MM.1S (cell line): ENCODE measurements at regions not wholly inside any gene's neighbourhood (a gene's known extent, or its start where the extent isn't known, plus 50 kb on each side); places are given as distances from the start of the nearest gene placed in this dataset.

Experiments used
- DNase-seq: peaks from one replicate; pipeline ENCODE4 v3.0.0-alpha.2; 2015
- H2AFZ ChIP-seq: fragments of 300-600 bp; sonication (generic); 2 replicates; pipeline ENCODE4 v1.6.0; 2016; ENCODE audit warnings: antibody characterized with exemption, low read length
- H3F3A ChIP-seq: fragments of 300-600 bp; sonication (generic); 2 replicates; pipeline ENCODE4 v1.6.1; 2016; ENCODE audit warnings: mild to moderate bottlenecking, antibody characterized with exemption, low read length, moderate library complexity, mixed read lengths; ENCODE audit not compliant: insufficient read depth
- H3K27ac ChIP-seq: fragments of 300-600 bp; sonication (generic); 2 replicates; pipeline ENCODE4 v1.5.1; 2016; ENCODE audit warnings: mild to moderate bottlenecking, low read length
- H3K27me3 ChIP-seq: fragments of 300-600 bp; sonication (generic); replicated peaks from 2 replicates; pipeline ENCODE4 v1.6.0; 2016; ENCODE audit warnings: low read length; ENCODE audit not compliant: insufficient read depth
- H3K36me3 ChIP-seq: fragments of 300-600 bp; sonication (generic); replicated peaks from 2 replicates; pipeline ENCODE4 v1.6.1; 2016; ENCODE audit warnings: mild to moderate bottlenecking, low read length, mixed read lengths; ENCODE audit not compliant: insufficient read depth
- H3K4me1 ChIP-seq: fragments of 300-600 bp; sonication (generic); 2 replicates; pipeline ENCODE4 v1.6.1; 2016; ENCODE audit warnings: low read length, mixed read lengths
- H3K4me2 ChIP-seq: fragments of 300-600 bp; sonication (generic); 2 replicates; pipeline ENCODE4 v1.6.0; 2016; ENCODE audit warnings: low read depth, low read length
- H3K4me3 ChIP-seq: fragments of 300-600 bp; sonication (generic); 2 replicates; pipeline ENCODE4 v1.5.1; 2016; ENCODE audit warnings: low read length, mixed read lengths
- H3K79me2 ChIP-seq: fragments of 300-600 bp; sonication (generic); 2 replicates; pipeline ENCODE4 v1.6.1; 2016; ENCODE audit warnings: mixed run types, low read length, mixed read lengths
- H3K9ac ChIP-seq: fragments of 300-600 bp; sonication (generic); 2 replicates; pipeline ENCODE4 v1.6.1; 2016; ENCODE audit warnings: low read length, mixed read lengths
- H3K9me2 ChIP-seq: fragments of 300-600 bp; sonication (generic); replicated peaks from 2 replicates; pipeline ENCODE4 v1.6.1; 2016; ENCODE audit warnings: mild to moderate bottlenecking, low read length, mixed read lengths; ENCODE audit not compliant: insufficient read depth
- H3K9me3 ChIP-seq: fragments of 300-600 bp; sonication (generic); replicated peaks from 2 replicates; pipeline ENCODE4 v1.6.1; 2016; ENCODE audit warnings: mild to moderate bottlenecking, low read length, mixed read lengths; ENCODE audit not compliant: insufficient read depth
- H4K20me1 ChIP-seq: fragments of 300-600 bp; sonication (generic); 2 replicates; pipeline ENCODE4 v1.6.1; 2016; ENCODE audit warnings: mild to moderate bottlenecking, low read length, moderate library complexity, mixed read lengths; ENCODE audit not compliant: insufficient read depth
- EZH2 ChIP-seq: fragments of 300-600 bp; sonication (generic); optimal IDR thresholded peaks from 2 replicates; pipeline ENCODE3; 2017; ENCODE audit warnings: low read depth, mild to moderate bottlenecking, antibody characterized with exemption, low read length, mixed read lengths
- EZH2phosphoT487 ChIP-seq: fragments of 300-600 bp; sonication (generic); IDR thresholded peaks from 2 replicates; pipeline ENCODE4 v1.6.1; 2018; ENCODE audit warnings: antibody characterized with exemption, low read length
- TF ChIP-seq, protein P1 (sequence below): fragments of 300-600 bp; sonication (generic); IDR thresholded peaks from 2 replicates; pipeline ENCODE4 v1.5.1; 2016; ENCODE audit warnings: antibody characterized with exemption, low read length, mixed read lengths

- no peak overlapping the region for H3K4me2 ChIP-seq
- TF ChIP-seq EZH2 = no peak
- TF ChIP-seq EZH2phosphoT487 = no peak
- TF ChIP-seq, protein P1, sequence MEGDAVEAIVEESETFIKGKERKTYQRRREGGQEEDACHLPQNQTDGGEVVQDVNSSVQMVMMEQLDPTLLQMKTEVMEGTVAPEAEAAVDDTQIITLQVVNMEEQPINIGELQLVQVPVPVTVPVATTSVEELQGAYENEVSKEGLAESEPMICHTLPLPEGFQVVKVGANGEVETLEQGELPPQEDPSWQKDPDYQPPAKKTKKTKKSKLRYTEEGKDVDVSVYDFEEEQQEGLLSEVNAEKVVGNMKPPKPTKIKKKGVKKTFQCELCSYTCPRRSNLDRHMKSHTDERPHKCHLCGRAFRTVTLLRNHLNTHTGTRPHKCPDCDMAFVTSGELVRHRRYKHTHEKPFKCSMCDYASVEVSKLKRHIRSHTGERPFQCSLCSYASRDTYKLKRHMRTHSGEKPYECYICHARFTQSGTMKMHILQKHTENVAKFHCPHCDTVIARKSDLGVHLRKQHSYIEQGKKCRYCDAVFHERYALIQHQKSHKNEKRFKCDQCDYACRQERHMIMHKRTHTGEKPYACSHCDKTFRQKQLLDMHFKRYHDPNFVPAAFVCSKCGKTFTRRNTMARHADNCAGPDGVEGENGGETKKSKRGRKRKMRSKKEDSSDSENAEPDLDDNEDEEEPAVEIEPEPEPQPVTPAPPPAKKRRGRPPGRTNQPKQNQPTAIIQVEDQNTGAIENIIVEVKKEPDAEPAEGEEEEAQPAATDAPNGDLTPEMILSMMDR = no peak
- H4K20me1 ChIP-seq = no peaks in the 10 kb centered on the region
- H3K27ac ChIP-seq = no peak overlapping the region
- H3K9me2 ChIP-seq = no peaks in the 10 kb centered on the region
- no peaks in the 10 kb centered on the region for H3K4me1 ChIP-seq
- H2AFZ ChIP-seq = no peak overlapping the region
- H3K9me3 ChIP-seq = no peaks in the 10 kb centered on the region
- DNase-seq = no peak
- no peaks in the 10 kb centered on the region for H3K79me2 ChIP-seq
- no peak overlapping the region for H3K9ac ChIP-seq
- no peaks in the 10 kb centered on the region for H3F3A ChIP-seq
- no peaks in the 10 kb centered on the region for H3K27me3 ChIP-seq
- no peaks in the 10 kb centered on the region for H3K36me3 ChIP-seq
- no peak overlapping the region for H3K4me3 ChIP-seq
Observed at GRCh38 chr12:75805320-75805719, 226.3 kb downstream of the PHLDA1 start.

DNA sequence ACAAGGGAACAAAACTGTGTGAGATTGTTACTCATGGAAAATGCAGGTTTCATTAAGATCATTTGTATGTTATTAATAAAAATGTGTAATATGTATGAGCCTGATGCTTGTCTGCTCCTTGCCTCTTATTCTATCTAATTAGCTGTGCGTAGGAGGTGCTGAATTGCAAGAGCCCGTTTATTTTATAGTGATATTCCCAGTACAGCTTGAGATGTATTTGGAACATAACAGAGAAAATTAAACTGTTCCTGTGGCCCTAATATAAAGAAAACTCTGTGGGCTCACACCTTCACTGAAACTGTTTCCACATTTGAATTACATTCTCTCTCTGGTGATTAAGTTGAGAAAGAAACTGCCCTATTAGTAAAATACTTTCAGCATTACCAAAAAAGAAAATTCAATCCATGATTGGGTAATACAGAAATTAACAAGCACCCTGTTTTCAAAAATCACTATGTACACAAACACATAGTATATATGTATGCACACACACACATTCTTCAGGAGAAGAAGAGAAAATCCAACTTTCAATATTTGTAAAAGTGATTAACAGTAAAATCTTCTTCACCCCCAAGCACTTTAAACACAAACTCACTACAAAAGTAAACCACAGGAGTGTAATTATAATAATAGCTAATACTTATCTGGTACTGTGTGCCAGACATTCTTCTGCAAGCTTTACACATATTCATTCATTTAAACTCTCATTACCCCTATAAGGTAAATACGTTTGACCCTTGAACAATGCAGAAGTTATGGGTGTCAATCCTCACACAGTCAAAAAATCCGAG, 233.2 kb downstream of the PHLDA1 start:
- H3K4me2 ChIP-seq = no peak overlapping the region
- H4K20me1 ChIP-seq = no peaks in the 10 kb centered on the region
- H2AFZ ChIP-seq = no peak overlapping the region
- no peak for DNase-seq
- no peak overlapping the region for H3K27ac ChIP-seq
- H3K27me3 ChIP-seq = no peaks in the 10 kb centered on the region
- H3F3A ChIP-seq = no peaks in the 10 kb centered on the region
- H3K9me3 ChIP-seq = no peaks in the 10 kb centered on the region
- no peak overlapping the region for H3K4me3 ChIP-seq
- H3K79me2 ChIP-seq = no peaks in the 10 kb centered on the region
- no peaks in the 10 kb centered on the region for H3K9me2 ChIP-seq
- TF ChIP-seq, protein P1 = no peak
- no peak for TF ChIP-seq EZH2phosphoT487
- no peak for TF ChIP-seq EZH2
- no peak overlapping the region for H3K9ac ChIP-seq
- no peaks in the 10 kb centered on the region for H3K4me1 ChIP-seq
- H3K36me3 ChIP-seq = no peaks in the 10 kb centered on the region

DNA sequence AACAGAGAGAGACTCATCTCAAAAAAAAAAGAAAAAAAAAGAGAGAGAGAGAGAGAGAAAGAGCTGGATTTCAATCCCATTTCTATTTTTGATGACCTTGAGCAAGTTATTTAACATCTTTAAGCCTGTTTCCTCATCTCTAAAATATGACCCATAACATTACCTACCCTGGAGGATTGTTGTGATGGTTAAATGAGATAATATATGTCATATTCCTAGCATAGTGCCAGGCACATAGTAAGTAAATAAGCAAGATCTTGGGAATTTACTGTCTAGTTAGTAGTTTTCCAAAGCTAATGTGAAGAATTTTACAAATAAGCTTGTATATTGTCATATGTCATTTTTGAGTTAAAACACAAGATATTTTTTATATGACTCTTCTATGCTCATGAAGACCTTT, 236.5 kb downstream of the PHLDA1 start:
- Histone ChIP-seq H3K9me2 (no peaks in the 10 kb centered on the region), H4K20me1 (no peaks in the 10 kb centered on the region), H3K79me2 (no peaks in the 10 kb centered on the region), H3K4me3 (no peak overlapping the region), H3F3A (no peaks in the 10 kb centered on the region), H3K36me3 (no peaks in the 10 kb centered on the region), H3K9me3 (no peaks in the 10 kb centered on the region), H3K27ac (no peak overlapping the region), H2AFZ (no peak overlapping the region), H3K4me2 (no peak overlapping the region), H3K27me3 (no peaks in the 10 kb centered on the region), H3K4me1 (peaks cover 17% of the 10 kb centered on the region), H3K9ac (no peak overlapping the region)
- DNase-seq = no peak
- TF ChIP-seq EZH2 (no peak), EZH2phosphoT487 (no peak)

- TF ChIP-seq, protein P1 = no peak
- TF ChIP-seq EZH2 (no peak), EZH2phosphoT487 (no peak)
- no peaks in the 10 kb centered on the region for H3K79me2 ChIP-seq
- no peaks in the 10 kb centered on the region for H3K27me3 ChIP-seq
- peaks cover 17% of the 10 kb centered on the region for H3K4me1 ChIP-seq
- H3K36me3 ChIP-seq = no peaks in the 10 kb centered on the region
- H3K27ac ChIP-seq = no peak overlapping the region
- H3K9me2 ChIP-seq = no peaks in the 10 kb centered on the region
- H3K4me2 ChIP-seq = peak overlapping the region; percentile 37; the same call in 1 of the 2 replicates
- no peak overlapping the region for H3K4me3 ChIP-seq
- no peak for DNase-seq
- no peaks in the 10 kb centered on the region for H4K20me1 ChIP-seq
- H3K9me3 ChIP-seq = no peaks in the 10 kb centered on the region
- H2AFZ ChIP-seq = no peak overlapping the region
- no peak overlapping the region for H3K9ac ChIP-seq
- no peaks in the 10 kb centered on the region for H3F3A ChIP-seq
Observed at GRCh38 chr12:75792687-75793086, 238.9 kb downstream of the PHLDA1 start.
